ENCODE measurements at regions not wholly inside any gene's neighbourhood (a gene's known extent, or its start where the extent isn't known, plus 50 kb on each side); places are given as distances from the start of the nearest gene placed in this dataset.

DNA sequence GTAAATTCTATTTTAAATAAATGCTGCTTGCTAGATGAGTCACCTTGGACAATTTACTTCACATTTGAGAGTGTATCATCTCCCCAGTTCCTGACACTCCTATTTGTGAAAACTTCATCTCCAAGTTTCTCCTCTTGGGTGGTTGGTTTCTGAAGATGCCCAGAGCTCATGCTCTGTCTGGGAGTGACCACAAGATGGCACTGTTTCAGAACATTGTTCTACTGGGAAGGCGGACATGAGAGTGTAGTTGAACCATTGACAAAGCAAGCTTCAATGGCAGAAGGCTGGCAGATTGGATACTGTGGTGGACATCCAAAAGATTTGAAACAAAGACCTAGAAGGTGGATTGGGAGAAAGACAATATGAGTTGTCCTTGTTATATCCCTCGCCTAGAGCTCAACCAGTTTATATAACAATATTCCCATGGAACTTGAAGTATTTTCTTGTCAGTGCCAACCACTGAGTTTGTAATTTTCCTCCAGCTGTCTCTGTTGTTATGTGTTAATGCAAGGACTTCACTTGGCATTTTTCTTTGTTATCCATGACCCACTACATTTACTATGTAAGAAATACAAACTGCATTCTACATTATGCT, 234.3 kb upstream of the ANKH start (continued):
- peak; percentile 38 to 68 for TF ChIP-seq RAD21 (CRISPR knock-in tag; conservative IDR thresholded peaks at IDR 0.05 in 1 of 2, IDR thresholded peaks at IDR 0.05 in 1 of 2)

DNA sequence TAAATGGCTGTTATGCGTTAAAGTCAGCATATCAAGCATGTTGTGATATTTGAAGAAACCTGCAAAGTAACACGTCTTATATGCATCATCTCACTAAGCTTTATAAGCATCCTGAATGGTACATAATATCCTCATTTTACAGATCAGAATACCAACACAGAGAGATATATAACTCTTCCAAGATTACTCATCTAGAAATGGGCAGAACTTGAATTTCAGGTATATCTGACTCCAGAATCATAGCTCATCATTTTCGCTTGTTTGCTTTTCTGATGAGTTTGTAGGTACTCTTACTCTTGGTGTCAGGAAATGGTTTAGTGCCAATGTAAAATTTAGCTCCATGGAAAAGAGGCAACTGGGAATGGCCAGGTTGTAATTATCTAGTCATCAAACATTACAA, 232.3 kb upstream of the ANKH start:
- no peak overlapping the region for H2AFZ ChIP-seq (ENCODE audit: low read depth, low read length)
- H3K27ac ChIP-seq (ENCODE audit: extremely low read depth, low read depth, low read length), result no peak overlapping the region
- ATAC-seq (no peak), DNase-seq (ENCODE audit: extremely low read depth in 1 of 4, low spot score in 3 of 4) (no peak), FAIRE-seq (no peak)
- no peak overlapping the region for H3K4me2 ChIP-seq (ENCODE audit: insufficient read depth, low read length)
- in situ Hi-C loops (cut with MboI), result no loop called here
- POLR2A ChIA-PET, result no interaction called here
- H3K9me1 ChIP-seq (ENCODE audit: control insufficient read depth, insufficient read depth, low read length), result no peaks in the 10 kb centered on the region
- no peaks in the 10 kb centered on the region for H3K36me3 ChIP-seq (ENCODE audit: control insufficient read depth, insufficient read depth, low read length)
- no peaks in the 10 kb centered on the region for H4K20me1 ChIP-seq (replicated peaks; ENCODE audit: control insufficient read depth, insufficient read depth, low read length)
- no peaks in the 10 kb centered on the region for H3K9me3 ChIP-seq (replicated peaks; ENCODE audit: control insufficient read depth, insufficient read depth, low read depth, low read length)
- TF ChIP-seq ZNF398 (CRISPR knock-in tag; IDR thresholded peaks at IDR 0.05) (no peak), TEAD4 (IDR thresholded peaks at IDR 0.05; ENCODE audit: low read length) (no peak), TEAD4 (CRISPR knock-in tag; IDR thresholded peaks at IDR 0.05; ENCODE audit: borderline replicate concordance) (no peak), MCM5 (IDR thresholded peaks at IDR 0.05; ENCODE audit: low read depth) (no peak), LEF1 (IDR thresholded peaks at IDR 0.05) (no peak), CHD1 (IDR thresholded peaks at IDR 0.05; ENCODE audit: low read length) (no peak), LARP7 (IDR thresholded peaks at IDR 0.05) (no peak), ZNF3 (CRISPR knock-in tag; IDR thresholded peaks at IDR 0.05) (no peak), PCBP1 (IDR thresholded peaks at IDR 0.05; ENCODE audit: low read depth, low read length, poor library complexity, severe bottlenecking) (no peak), ELK3 (CRISPR knock-in tag; IDR thresholded peaks at IDR 0.05) (no peak), ID3 (CRISPR knock-in tag; IDR thresholded peaks at IDR 0.05) (no peak), ID3 (tag; IDR thresholded peaks at IDR 0.05) (no peak), HNRNPL (IDR thresholded peaks at IDR 0.05; ENCODE audit: low read depth, low read length) (no peak)
- TF ChIP-seq, protein P1, sequence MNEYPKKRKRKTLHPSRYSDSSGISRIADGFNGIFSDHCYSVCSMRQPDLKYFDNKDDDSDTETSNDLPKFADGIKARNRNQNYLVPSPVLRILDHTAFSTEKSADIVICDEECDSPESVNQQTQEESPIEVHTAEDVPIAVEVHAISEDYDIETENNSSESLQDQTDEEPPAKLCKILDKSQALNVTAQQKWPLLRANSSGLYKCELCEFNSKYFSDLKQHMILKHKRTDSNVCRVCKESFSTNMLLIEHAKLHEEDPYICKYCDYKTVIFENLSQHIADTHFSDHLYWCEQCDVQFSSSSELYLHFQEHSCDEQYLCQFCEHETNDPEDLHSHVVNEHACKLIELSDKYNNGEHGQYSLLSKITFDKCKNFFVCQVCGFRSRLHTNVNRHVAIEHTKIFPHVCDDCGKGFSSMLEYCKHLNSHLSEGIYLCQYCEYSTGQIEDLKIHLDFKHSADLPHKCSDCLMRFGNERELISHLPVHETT (CRISPR knock-in tag; conservative IDR thresholded peaks at IDR 0.05 in 1 of 2, IDR thresholded peaks at IDR 0.05 in 1 of 2), result no peak
- TF ChIP-seq, protein P2, sequence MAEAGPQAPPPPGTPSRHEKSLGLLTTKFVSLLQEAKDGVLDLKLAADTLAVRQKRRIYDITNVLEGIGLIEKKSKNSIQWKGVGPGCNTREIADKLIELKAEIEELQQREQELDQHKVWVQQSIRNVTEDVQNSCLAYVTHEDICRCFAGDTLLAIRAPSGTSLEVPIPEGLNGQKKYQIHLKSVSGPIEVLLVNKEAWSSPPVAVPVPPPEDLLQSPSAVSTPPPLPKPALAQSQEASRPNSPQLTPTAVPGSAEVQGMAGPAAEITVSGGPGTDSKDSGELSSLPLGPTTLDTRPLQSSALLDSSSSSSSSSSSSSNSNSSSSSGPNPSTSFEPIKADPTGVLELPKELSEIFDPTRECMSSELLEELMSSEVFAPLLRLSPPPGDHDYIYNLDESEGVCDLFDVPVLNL (CRISPR knock-in tag; IDR thresholded peaks at IDR 0.05; ENCODE audit: low read depth), result no peak
- CTCF ChIA-PET (ENCODE audit: low intra/inter-chr PET ratio), result no interaction called here
- H3K9ac ChIP-seq (ENCODE audit: insufficient read depth in 1 of 2, low read depth in 2 of 2, low read length in 2 of 2), result no peak overlapping the region
- H3K27me3 ChIP-seq (ENCODE audit: control insufficient read depth in 2 of 2, insufficient read depth in 2 of 2, low read length in 2 of 2), result no peaks in the 10 kb centered on the region
- H3K4me1 ChIP-seq (replicated peaks in 1 of 2; ENCODE audit: control insufficient read depth in 2 of 2, insufficient read depth in 2 of 2, low read length in 2 of 2), result no peaks in the 10 kb centered on the region
- intact Hi-C loops (cut with micrococcal nuclease), result no loop called here
- no TSS peak for BruUV-seq (replicated peaks)
- WGBS (ENCODE audit: insufficient coverage, low coverage, missing lambda C conversion rate), result 1% methylated on average over 3 of the region's 3 CpGs
- H3K79me2 ChIP-seq (ENCODE audit: control insufficient read depth, insufficient read depth, low read length), result no peaks in the 10 kb centered on the region
- H3K4me3 ChIP-seq, result no peak overlapping the region

All from K562 (cell line).